ENCODE measurements at regions not wholly inside any gene's neighbourhood (a gene's known extent, or its start where the extent isn't known, plus 50 kb on each side); places are given as distances from the start of the nearest gene placed in this dataset.

- POLR2A ChIA-PET: no interaction called here
- Histone ChIP-seq H3K4me1 (ENCODE audit: control insufficient read depth, extremely low read depth, insufficient read depth, low read length) (no peaks in the 10 kb centered on the region), H3K4me3 (replicated peaks in 1 of 3; ENCODE audit: insufficient read depth in 1 of 3, low read depth in 1 of 3, low read length in 3 of 3) (no peak overlapping the region), H3K9me3 (replicated peaks; ENCODE audit: control insufficient read depth, insufficient read depth, low read length) (no peaks in the 10 kb centered on the region), H3K9ac (replicated peaks; ENCODE audit: extremely low read depth, insufficient read depth, low read length) (no peak overlapping the region), H3K9me1 (replicated peaks; ENCODE audit: control insufficient read depth, extremely low read depth, insufficient read depth, low read length) (no peaks in the 10 kb centered on the region), H3K4me2 (ENCODE audit: insufficient read depth, low read length) (no peak overlapping the region), H3K27me3 (ENCODE audit: control insufficient read depth in 2 of 2, insufficient read depth in 2 of 2, low read length in 2 of 2) (peaks cover 2 to 6% of the 10 kb centered on the region in 2 experiments), H3K79me2 (ENCODE audit: control insufficient read depth, insufficient read depth, low read length) (no peaks in the 10 kb centered on the region), H3K27ac (ENCODE audit: insufficient read depth, low read depth, low read length) (no peak overlapping the region), H2AFZ (ENCODE audit: low read depth, low read length) (no peak overlapping the region), H3K36me3 (ENCODE audit: control insufficient read depth in 2 of 2, extremely low read depth in 1 of 2, insufficient read depth in 2 of 2, low read length in 2 of 2) (no peaks in the 10 kb centered on the region), H4K20me1 (replicated peaks; ENCODE audit: control insufficient read depth, extremely low read depth, insufficient read depth, low read length) (no peaks in the 10 kb centered on the region)
- CTCF ChIA-PET: interaction anchor here (0.8 to 1.0 kb wide), 2 partner anchors 9 to 15 kb away, joined by 3 to 5 read pairs; no protein-coding TSS in a partner anchor
- TF ChIP-seq FOS (IDR thresholded peaks at IDR 0.05; ENCODE audit: borderline replicate concordance, insufficient read depth, low read length) (no peak), CTCF (IDR thresholded peaks at IDR 0.05; ENCODE audit: extremely low read depth in 1 of 2, insufficient read depth in 1 of 2, low read depth in 1 of 2, low read length in 2 of 2) (no peak), POLR2A (IDR thresholded peaks at IDR 0.05; ENCODE audit: low read depth, low read length) (no peak), GATA2 (IDR thresholded peaks at IDR 0.05; ENCODE audit: insufficient read depth, insufficient read length, low read depth, low read length) (no peak), EZH2 (IDR thresholded peaks at IDR 0.05; ENCODE audit: borderline replicate concordance, low read depth, low read length, severe bottlenecking) (no peak), JUN (IDR thresholded peaks at IDR 0.05; ENCODE audit: borderline replicate concordance, insufficient read depth, insufficient read length, low read depth) (no peak), MYC (IDR thresholded peaks at IDR 0.05; ENCODE audit: low read depth, low read length) (no peak), MAX (IDR thresholded peaks at IDR 0.05; ENCODE audit: insufficient read depth, insufficient read length) (no peak), POLR2AphosphoS5 (IDR thresholded peaks at IDR 0.05; ENCODE audit: insufficient read depth, low read depth, low read length) (no peak)
- dilution Hi-C loops (cut with MboI; ENCODE audit: extremely low pct_ligation_motif_present, low sequenced_read_pairs): no loop called here
- intact Hi-C loops (cut with micrococcal nuclease): no loop called here
- no TSS peak for BruUV-seq (replicated peaks)
- FAIRE-seq (no peak), DNase-seq (ENCODE audit: low read depth, low spot score) (no peak)
These were observed 171.1 kb upstream of the CCDC150 start for GRCh38 chr2:196468394-196468793.

Measured in endothelial cell of umbilical vein (primary cell).